MCF 10A (cell line): ENCODE measurements at regions not wholly inside any gene's neighbourhood (a gene's known extent, or its start where the extent isn't known, plus 50 kb on each side); places are given as distances from the start of the nearest gene placed in this dataset.
A peak's percentile ranks its signal among the peaks of the same experiment; 100 is the strongest.

Experiments used
- BruUV-seq: library from RNA; stranded (reverse); fragments of 400-500 nt; replicated peaks from 2 replicates; lab custom pipeline; 2021; lab: Mats Ljungman, UMichigan
- CTCF ChIA-PET: fragments of 300-600 bp; sonication (Branson Sonifier 250); formaldehyde crosslinking; extraction: SDS; loops from one replicate; lab custom pipeline; 2021; ENCODE audit warnings: antibody characterized with exemption, inconsistent platforms; lab: Yijun Ruan, JAX
- POLR2A ChIA-PET: fragments of 300-600, 350-650 bp; sonication (Branson Sonifier 250); formaldehyde crosslinking; extraction: SDS; loops from one replicate; lab custom pipeline; 2020; ENCODE audit warnings: antibody characterized with exemption, inconsistent platforms; lab: Yijun Ruan, JAX
- DNase-seq: peaks from one replicate; pipeline ENCODE4 v3.0.0-alpha.2; 2018; ENCODE audit not compliant: unreplicated experiment
- H3K27ac Mint-ChIP-seq: one replicate; pipeline ENCODE4 v1.8.0; 2022; ENCODE audit warnings: mild to moderate bottlenecking, low read depth, mixed read lengths; ENCODE audit not compliant: unreplicated experiment
- H3K27me3 Mint-ChIP-seq: one replicate; pipeline ENCODE4 v1.8.0; 2022; ENCODE audit warnings: mixed read lengths; ENCODE audit not compliant: insufficient read depth, unreplicated experiment
- H3K36me3 Mint-ChIP-seq: one replicate; pipeline ENCODE4 v1.8.0; 2022; ENCODE audit warnings: mild to moderate bottlenecking, moderate library complexity, mixed read lengths; ENCODE audit not compliant: insufficient read depth, unreplicated experiment
- H3K4me1 Mint-ChIP-seq: one replicate; pipeline ENCODE4 v1.8.0; 2022; ENCODE audit warnings: mixed read lengths; ENCODE audit not compliant: insufficient read depth, unreplicated experiment
- H3K4me3 Mint-ChIP-seq: one replicate; pipeline ENCODE4 v1.8.0; 2022; ENCODE audit warnings: mild to moderate bottlenecking, moderate library complexity, mixed read lengths; ENCODE audit not compliant: unreplicated experiment
- H3K9me3 Mint-ChIP-seq: one replicate; pipeline ENCODE4 v1.8.0; 2022; ENCODE audit warnings: mixed read lengths; ENCODE audit not compliant: unreplicated experiment
- intact Hi-C: fragments of 100-400 bp; cut with micrococcal nuclease; formaldehyde crosslinking; loops from 2 replicates; pipeline ENCODE4 v1.14.1; 2022
- TF ChIP-seq, protein P1 (sequence below): fragments of 200-600 bp; IDR thresholded peaks from one replicate; pipeline ENCODE4 v1.8.0; 2022; ENCODE audit warnings: antibody characterized with exemption, mild to moderate bottlenecking; ENCODE audit not compliant: unreplicated experiment

- no peak for DNase-seq
- intact Hi-C loops, result no loop called here
- TF ChIP-seq, protein P1, sequence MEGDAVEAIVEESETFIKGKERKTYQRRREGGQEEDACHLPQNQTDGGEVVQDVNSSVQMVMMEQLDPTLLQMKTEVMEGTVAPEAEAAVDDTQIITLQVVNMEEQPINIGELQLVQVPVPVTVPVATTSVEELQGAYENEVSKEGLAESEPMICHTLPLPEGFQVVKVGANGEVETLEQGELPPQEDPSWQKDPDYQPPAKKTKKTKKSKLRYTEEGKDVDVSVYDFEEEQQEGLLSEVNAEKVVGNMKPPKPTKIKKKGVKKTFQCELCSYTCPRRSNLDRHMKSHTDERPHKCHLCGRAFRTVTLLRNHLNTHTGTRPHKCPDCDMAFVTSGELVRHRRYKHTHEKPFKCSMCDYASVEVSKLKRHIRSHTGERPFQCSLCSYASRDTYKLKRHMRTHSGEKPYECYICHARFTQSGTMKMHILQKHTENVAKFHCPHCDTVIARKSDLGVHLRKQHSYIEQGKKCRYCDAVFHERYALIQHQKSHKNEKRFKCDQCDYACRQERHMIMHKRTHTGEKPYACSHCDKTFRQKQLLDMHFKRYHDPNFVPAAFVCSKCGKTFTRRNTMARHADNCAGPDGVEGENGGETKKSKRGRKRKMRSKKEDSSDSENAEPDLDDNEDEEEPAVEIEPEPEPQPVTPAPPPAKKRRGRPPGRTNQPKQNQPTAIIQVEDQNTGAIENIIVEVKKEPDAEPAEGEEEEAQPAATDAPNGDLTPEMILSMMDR, result no peak
- ChIA-PET POLR2A (no interaction called here), CTCF (interaction anchor here (0.5 to 0.6 kb wide), 2 partner anchors 191 to 349 kb away, joined by 3 to 4 read pairs; no protein-coding TSS in a partner anchor)
- Mint-ChIP-seq H3K4me3 (no peak overlapping the region), H3K27me3 (no peaks in the 10 kb centered on the region), H3K36me3 (peaks cover 13% of the 10 kb centered on the region), H3K4me1 (peaks cover 5% of the 10 kb centered on the region), H3K27ac (no peak overlapping the region), H3K9me3 (peaks cover 17% of the 10 kb centered on the region)
- BruUV-seq, result no TSS peak
These were observed 324.1 kb upstream of the PCDH9 start for GRCh38 chr13:67554286-67554685.

DNA sequence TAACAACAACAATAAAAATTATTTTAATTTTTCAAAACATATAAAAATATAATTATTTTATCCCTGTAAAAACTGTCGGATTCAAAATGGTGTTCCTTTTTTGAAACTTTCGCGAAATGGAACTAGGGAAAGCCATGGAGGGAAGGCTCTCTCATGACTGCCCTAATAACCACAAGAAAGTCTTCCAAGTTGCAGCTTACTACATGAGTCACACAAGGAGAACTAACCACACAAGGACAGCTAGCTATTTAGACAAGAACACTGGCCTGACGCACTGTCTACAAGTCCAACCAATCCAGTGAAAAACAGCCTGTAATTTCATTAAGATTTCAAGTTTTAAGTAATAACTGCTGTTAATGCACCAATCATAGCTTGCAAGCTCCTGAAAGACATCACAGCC is 319.2 kb upstream of the PCDH9 start:
- Mint-ChIP-seq H3K27me3 (no peaks in the 10 kb centered on the region), H3K4me1 (peaks cover 5% of the 10 kb centered on the region), H3K9me3 (peaks cover 7% of the 10 kb centered on the region), H3K27ac (no peak overlapping the region), H3K4me3 (no peak overlapping the region), H3K36me3 (peaks cover 6% of the 10 kb centered on the region)
- intact Hi-C loops, result no loop called here
- ChIA-PET CTCF (interaction anchor here (0.6 kb wide), 1 partner anchor 119 kb away, joined by 3 read pairs; no protein-coding TSS in a partner anchor), POLR2A (interaction anchor here (0.6 kb wide), 1 partner anchor 399 kb away, joined by 3 read pairs; no protein-coding TSS in a partner anchor)
- DNase-seq, result peak; percentile 61
- TF ChIP-seq, protein P1, result no peak
- no TSS peak for BruUV-seq

DNA sequence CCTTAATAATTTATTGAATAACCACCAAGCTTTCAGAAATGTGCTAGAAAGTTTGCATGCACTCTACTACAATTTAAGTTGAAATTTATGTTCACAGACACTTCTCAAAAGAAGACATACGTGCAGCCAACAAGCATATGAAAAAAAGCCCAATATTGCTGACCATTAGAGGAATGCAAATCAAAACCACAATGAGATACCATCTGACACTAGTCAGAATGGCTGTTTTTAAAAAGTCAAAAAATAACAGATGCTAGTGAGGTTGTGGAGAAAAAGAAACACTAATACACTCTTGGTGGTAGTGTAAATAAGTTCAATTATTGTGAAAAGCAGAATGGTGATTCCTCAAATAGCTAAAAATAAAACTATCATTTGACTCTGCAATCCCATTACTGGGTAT is 308.8 kb upstream of the PCDH9 start:
- CTCF ChIA-PET, result no interaction called here
- TF ChIP-seq, protein P1, result no peak

DNA sequence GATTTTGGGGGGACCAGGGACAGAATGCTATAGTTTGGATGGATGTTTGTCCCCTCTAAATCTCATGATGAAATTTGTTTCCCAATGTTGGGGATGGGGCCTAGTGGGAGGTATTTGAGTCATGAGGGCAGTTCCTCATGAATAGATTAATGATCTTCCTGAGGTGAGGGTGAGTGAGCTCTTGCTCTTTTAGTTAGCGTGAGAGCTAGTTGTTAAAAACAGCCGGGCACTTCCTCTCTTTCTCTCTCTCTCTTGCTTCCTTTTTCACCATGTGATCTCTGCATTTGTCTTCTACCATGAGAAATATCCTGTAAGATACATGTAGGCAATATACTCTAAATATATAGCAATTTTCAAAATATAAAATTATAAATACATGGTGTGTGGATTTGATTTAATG is 290.8 kb upstream of the PCDH9 start:
- no peak overlapping the region for H3K4me3 Mint-ChIP-seq
- H3K4me1 Mint-ChIP-seq, result no peaks in the 10 kb centered on the region
- no peaks in the 10 kb centered on the region for H3K27me3 Mint-ChIP-seq
- no peaks in the 10 kb centered on the region for H3K36me3 Mint-ChIP-seq
- H3K9me3 Mint-ChIP-seq, result no peaks in the 10 kb centered on the region
- ChIA-PET CTCF (interaction anchor here (0.7 kb wide), 1 partner anchor 129 kb away, joined by 3 read pairs; no protein-coding TSS in a partner anchor), POLR2A (no interaction called here)
- intact Hi-C loops, result no loop called here
- TF ChIP-seq, protein P1, result no peak
- no peak for DNase-seq
- no peak overlapping the region for H3K27ac Mint-ChIP-seq
- no TSS peak for BruUV-seq

More for the DNA sequence above, 308.8 kb upstream of the PCDH9 start:
- DNase-seq, result no peak
- no peaks in the 10 kb centered on the region for H3K9me3 Mint-ChIP-seq
- intact Hi-C loops, result no loop called here
- POLR2A ChIA-PET, result no interaction called here
- H3K27me3 Mint-ChIP-seq, result no peaks in the 10 kb centered on the region
- H3K4me3 Mint-ChIP-seq, result no peak overlapping the region
- BruUV-seq, result no TSS peak
- no peaks in the 10 kb centered on the region for H3K4me1 Mint-ChIP-seq
- H3K36me3 Mint-ChIP-seq, result no peaks in the 10 kb centered on the region
- no peak overlapping the region for H3K27ac Mint-ChIP-seq
